LNCAP (cell line): ENCODE measurements at regions not wholly inside any gene's neighbourhood (a gene's known extent, or its start where the extent isn't known, plus 50 kb on each side); places are given as distances from the start of the nearest gene placed in this dataset.

Experiments
- CTCF ChIP-seq: fragments of 450-650 bp; IDR thresholded peaks from 2 replicates; pipeline ENCODE4 v1.5.1; 2017; ENCODE audit warnings: mild to moderate bottlenecking

GRCh38 chr2:63742580-63742976 lies 99.1 kb upstream of the UGP2 start:
- TF ChIP-seq CTCF, result no peak

GRCh38 chr2:63743170-63743981 lies 98.3 kb upstream of the UGP2 start:
- TF ChIP-seq CTCF, result no peak

GRCh38 chr2:63743982-63744966 lies 97.4 kb upstream of the UGP2 start:
- TF ChIP-seq CTCF, result no peak

- TF ChIP-seq CTCF, result no peak
Observed at GRCh38 chr2:63751901-63752300, 89.8 kb upstream of the UGP2 start.

GRCh38 chr2:63755216-63755615 lies 86.5 kb upstream of the UGP2 start:
- TF ChIP-seq CTCF, result no peak

GRCh38 chr2:63755965-63756364 lies 85.7 kb upstream of the UGP2 start:
- no peak for TF ChIP-seq CTCF

- no peak for TF ChIP-seq CTCF
Observed at GRCh38 chr2:63763391-63763941, 78.2 kb upstream of the UGP2 start.
